Smooth muscle cell (in vitro differentiated cells): ENCODE measurements at regions not wholly inside any gene's neighbourhood (a gene's known extent, or its start where the extent isn't known, plus 50 kb on each side); places are given as distances from the start of the nearest gene placed in this dataset.

Experiments
- DNase-seq: peaks from one replicate; lab custom pipeline; 2025; ENCODE audit not compliant: unreplicated experiment; lab: John Stamatoyannopoulos, UW
- H2AFZ ChIP-seq: fragments of 200-600 bp; sonication (generic); 2 replicates; pipeline ENCODE4 v1.6.0; 2016; ENCODE audit warnings: antibody characterized with exemption, low read depth, mild to moderate bottlenecking
- H3F3A ChIP-seq: fragments of 200-600 bp; sonication (generic); 2 replicates; pipeline ENCODE4 v1.6.0; 2017; ENCODE audit warnings: antibody characterized with exemption, low read depth
- H3K27ac ChIP-seq: fragments of 200-600 bp; sonication (generic); 2 replicates; pipeline ENCODE4 v1.5.1; 2016; ENCODE audit warnings: low read depth, mild to moderate bottlenecking
- H3K27me3 ChIP-seq: fragments of 200-600 bp; sonication (generic); 2 replicates; pipeline ENCODE4 v1.6.1; 2016; ENCODE audit warnings: low read depth, mild to moderate bottlenecking
- H3K36me3 ChIP-seq: fragments of 200-600 bp; sonication (generic); 2 replicates; pipeline ENCODE4 v1.5.1; 2016; ENCODE audit warnings: low read depth
- H3K4me1 ChIP-seq: fragments of 200-600 bp; sonication (generic); 2 replicates; pipeline ENCODE4 v1.5.1; 2016; ENCODE audit warnings: low read depth
- H3K4me2 ChIP-seq: fragments of 200-600 bp; sonication (generic); 2 replicates; pipeline ENCODE4 v1.6.0; 2016; ENCODE audit warnings: mild to moderate bottlenecking
- H3K4me3 ChIP-seq: fragments of 200-600 bp; sonication (generic); 2 replicates; pipeline ENCODE4 v1.5.1; 2016; ENCODE audit warnings: mild to moderate bottlenecking
- H3K79me2 ChIP-seq: fragments of 200-600 bp; sonication (generic); 2 replicates; pipeline ENCODE4 v1.6.0; 2016; ENCODE audit warnings: low read depth, mild to moderate bottlenecking
- H3K9ac ChIP-seq: fragments of 200-600 bp; sonication (generic); 2 replicates; pipeline ENCODE4 v1.6.0; 2016; ENCODE audit warnings: low read depth
- H3K9me3 ChIP-seq: fragments of 200-600 bp; sonication (generic); replicated peaks from 2 replicates; pipeline ENCODE4 v1.5.1; 2016; ENCODE audit warnings: low read depth
- H4K20me1 ChIP-seq: fragments of 200-600 bp; sonication (generic); 2 replicates; pipeline ENCODE4 v1.6.0; 2016; ENCODE audit warnings: low read depth
- CTCF ChIP-seq: fragments of 200-600 bp; sonication (generic); IDR thresholded peaks from 2 replicates; pipeline ENCODE4 v1.5.1; 2017; ENCODE audit warnings: borderline replicate concordance, mild to moderate bottlenecking, antibody characterized with exemption; ENCODE audit not compliant: insufficient read depth, poor library complexity, severe bottlenecking
- WGBS: methylation state at CpG from one replicate; pipeline ENCODE4 v1.1.7; 2016; ENCODE audit warnings: low lambda C conversion rate; 5-methylcytosine and 5-hydroxymethylcytosine counted together

DNA sequence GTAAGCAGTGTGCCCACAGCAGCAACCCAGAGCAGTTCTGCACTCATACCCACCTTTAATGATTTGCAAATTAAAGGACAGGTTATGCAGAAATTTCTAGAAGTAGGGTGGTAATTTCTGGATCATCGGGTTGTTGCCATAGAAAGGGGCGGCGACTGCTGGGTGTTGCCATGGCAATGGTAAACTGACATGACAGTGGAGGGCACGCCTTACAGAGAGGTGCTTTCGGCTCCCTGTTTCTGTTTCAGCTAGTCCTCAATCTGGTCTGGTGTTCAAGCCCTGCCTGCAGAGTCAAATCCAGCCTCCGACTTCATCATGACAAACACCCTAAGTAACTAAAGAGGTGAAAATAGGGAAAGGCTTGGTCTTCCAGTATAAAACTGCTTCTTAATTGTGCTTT lies 667.7 kb downstream of the SOCS6 start:
- H3K79me2 ChIP-seq = no peaks in the 10 kb centered on the region
- H3K4me3 ChIP-seq = no peak overlapping the region
- H3K27me3 ChIP-seq = no peaks in the 10 kb centered on the region
- no peak overlapping the region for H3K27ac ChIP-seq
- no peaks in the 10 kb centered on the region for H4K20me1 ChIP-seq
- H3F3A ChIP-seq = no peaks in the 10 kb centered on the region
- no peak for TF ChIP-seq CTCF
- no peak overlapping the region for H3K4me2 ChIP-seq
- no peaks in the 10 kb centered on the region for H3K36me3 ChIP-seq
- H3K9ac ChIP-seq = no peak overlapping the region
- H3K9me3 ChIP-seq = no peaks in the 10 kb centered on the region
- H2AFZ ChIP-seq = no peak overlapping the region
- DNase-seq = no peak
- no peaks in the 10 kb centered on the region for H3K4me1 ChIP-seq
- 74% methylated on average over 6 of the region's 6 CpGs for WGBS

GRCh38 chr18:70936160-70936559 lies 647.3 kb downstream of the SOCS6 start:
- no peak overlapping the region for H3K27ac ChIP-seq

DNA sequence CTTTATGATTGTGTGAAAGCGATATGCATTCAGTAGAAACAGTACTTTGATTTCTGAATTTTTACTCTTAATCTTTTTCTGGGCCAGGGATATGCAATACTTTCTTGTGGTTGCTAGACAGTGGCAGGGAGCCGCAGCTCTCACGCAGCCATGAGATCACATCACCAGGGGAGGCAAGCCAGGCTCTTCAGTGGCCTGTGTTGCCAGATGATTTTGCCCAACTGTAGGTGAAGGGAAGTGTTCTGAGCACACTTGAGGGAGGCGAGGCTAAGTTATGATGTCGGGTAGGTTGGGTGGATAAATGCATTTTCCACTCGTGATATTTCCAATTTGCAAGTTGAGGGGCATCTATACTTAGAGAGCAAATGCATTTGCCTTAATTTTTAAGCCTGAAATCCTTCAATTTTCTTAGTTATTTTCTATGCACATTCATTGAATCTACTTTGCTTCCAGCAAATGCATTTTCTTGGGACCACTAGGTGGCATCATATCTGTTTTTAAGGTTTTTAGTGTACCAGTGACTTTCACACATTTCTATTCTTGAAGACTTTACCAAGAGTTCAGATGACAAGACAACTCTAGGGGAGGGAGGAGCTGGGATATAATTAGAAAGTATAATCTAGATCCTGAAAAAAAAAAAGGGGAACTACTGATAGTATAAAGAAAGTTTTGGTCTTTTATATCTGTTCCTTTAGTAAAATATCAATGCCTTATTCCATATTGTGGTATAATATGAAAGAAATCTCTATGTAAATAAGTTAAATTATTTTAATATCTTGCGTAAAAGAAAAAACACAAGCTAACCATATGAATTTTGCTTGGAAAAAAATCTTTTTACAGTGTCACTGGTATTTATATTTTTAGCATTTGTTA lies 643.3 kb downstream of the SOCS6 start:
- H3K4me2 ChIP-seq = no peak overlapping the region
- no peak overlapping the region for H3K27ac ChIP-seq
- H3K4me3 ChIP-seq = no peak overlapping the region
- no peak for DNase-seq
- no peaks in the 10 kb centered on the region for H3K9me3 ChIP-seq
- H3K36me3 ChIP-seq = no peaks in the 10 kb centered on the region
- H3K9ac ChIP-seq = no peak overlapping the region
- no peaks in the 10 kb centered on the region for H3K79me2 ChIP-seq
- no peaks in the 10 kb centered on the region for H4K20me1 ChIP-seq
- no peaks in the 10 kb centered on the region for H3K4me1 ChIP-seq
- TF ChIP-seq CTCF = peak; percentile 59
- no peak overlapping the region for H2AFZ ChIP-seq
- H3F3A ChIP-seq = no peaks in the 10 kb centered on the region
- 56% methylated on average over 7 of the region's 7 CpGs for WGBS
- no peaks in the 10 kb centered on the region for H3K27me3 ChIP-seq

More at GRCh38 chr18:70936160-70936559, 647.3 kb downstream of the SOCS6 start:
- Histone ChIP-seq H4K20me1 (no peaks in the 10 kb centered on the region), H2AFZ (no peak overlapping the region), H3K79me2 (no peaks in the 10 kb centered on the region), H3K9me3 (no peaks in the 10 kb centered on the region), H3K9ac (no peak overlapping the region), H3K4me2 (no peak overlapping the region), H3K4me3 (no peak overlapping the region), H3K4me1 (no peaks in the 10 kb centered on the region), H3K36me3 (no peaks in the 10 kb centered on the region), H3K27me3 (no peaks in the 10 kb centered on the region), H3F3A (no peaks in the 10 kb centered on the region)
- no peak for DNase-seq
- no peak for TF ChIP-seq CTCF
- WGBS = 87% methylated on average over 8 of the region's 8 CpGs
